ENCODE measurements at regions not wholly inside any gene's neighbourhood (a gene's known extent, or its start where the extent isn't known, plus 50 kb on each side); places are given as distances from the start of the nearest gene placed in this dataset.

DNA sequence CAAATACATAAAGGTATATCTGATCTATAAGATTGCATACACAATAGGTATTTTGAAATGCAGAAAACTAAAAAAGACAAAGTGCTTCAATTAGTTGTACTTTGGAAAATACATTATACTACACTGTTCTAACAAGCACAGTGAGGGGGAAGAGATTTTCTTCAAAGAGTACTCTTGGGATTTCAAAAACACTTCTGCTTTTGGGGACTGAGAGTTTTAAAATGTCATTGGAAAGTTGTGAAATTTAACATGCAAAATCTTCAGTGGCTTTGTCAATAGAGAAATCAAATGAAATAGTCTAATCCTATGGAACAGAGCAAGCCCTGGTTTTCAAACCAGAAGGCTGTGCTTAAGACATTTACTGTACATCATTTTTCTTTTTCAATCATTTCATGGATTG lies 322.2 kb upstream of the SEMA6D start:
- DNase-seq = no peak

DNA sequence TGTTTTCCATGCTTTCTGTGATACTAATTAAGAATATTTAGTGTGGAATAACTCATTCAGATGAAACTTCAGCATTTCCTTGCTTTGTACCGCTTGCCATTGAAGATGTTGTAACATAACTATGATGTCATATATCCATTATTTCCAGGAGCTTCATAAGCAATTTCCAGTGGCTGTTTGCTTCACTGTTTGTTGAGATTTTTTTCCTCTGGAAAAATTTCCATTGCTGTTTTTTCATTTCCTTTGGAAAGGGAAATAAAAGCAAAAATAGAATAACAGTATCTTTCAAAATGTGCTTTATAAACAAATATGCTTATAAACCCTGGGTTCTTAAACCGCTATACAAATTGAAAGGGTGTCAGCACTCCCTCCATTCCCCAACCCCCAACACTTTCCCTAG lies 319.6 kb upstream of the SEMA6D start:
- no peak for DNase-seq

DNA sequence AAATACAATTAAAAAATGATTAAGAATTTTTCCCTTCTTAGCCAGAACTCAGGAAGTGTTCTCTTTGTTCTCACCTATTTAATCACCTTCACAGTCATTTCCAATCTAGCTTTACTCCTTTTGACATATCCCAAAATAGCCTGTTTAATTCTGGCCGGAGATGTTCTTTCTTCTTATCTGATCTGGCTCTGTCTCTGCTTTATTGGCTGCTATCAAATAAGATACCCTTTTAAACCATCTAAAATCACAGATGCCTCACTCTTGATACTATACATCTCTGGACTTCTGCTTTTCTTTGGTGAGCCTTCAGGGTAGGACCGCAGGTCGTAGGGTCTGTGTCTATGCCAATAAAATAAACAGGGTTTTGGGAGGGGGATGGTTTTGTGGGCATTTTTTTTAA lies 319.2 kb upstream of the SEMA6D start:
- DNase-seq = no peak

DNA sequence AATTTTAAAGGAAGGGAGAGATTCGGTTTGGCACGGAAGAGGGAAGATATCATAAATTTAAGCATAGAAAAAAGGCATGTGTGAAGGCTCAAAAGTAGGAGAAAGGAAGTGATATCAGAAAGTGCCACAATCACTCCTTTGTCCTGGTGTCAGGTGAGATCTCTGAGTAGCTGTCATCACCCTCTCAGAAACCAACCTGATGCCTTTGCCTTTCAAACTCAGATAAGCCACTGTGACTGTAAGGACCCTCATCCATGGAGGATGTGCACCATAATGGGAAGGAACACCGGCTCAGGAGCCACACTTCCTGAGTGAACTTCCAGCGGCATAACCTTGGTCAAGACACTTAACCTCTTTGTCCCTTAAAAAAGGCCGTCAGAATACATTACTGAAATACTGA lies 318.7 kb upstream of the SEMA6D start:
- DNase-seq = no peak

DNA sequence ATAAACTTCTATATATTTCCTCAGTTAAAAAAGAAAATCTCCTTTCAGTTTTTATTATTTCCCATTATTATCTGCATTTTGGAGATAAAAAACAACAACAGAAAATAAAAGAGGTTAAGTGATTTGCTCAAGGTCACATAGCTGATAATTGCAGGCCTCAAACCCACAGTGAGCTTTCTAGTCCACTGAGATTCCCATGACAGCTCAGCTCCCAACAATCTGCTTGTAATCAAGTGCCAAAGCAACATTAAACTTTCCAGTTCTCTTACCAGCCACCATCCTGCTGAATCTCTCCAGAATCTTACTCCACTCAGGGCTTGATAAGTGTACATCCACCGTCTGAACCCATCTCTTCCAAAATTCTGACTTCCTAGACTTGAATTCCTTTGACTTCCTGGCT lies 318.2 kb upstream of the SEMA6D start:
- no peak for DNase-seq

DNA sequence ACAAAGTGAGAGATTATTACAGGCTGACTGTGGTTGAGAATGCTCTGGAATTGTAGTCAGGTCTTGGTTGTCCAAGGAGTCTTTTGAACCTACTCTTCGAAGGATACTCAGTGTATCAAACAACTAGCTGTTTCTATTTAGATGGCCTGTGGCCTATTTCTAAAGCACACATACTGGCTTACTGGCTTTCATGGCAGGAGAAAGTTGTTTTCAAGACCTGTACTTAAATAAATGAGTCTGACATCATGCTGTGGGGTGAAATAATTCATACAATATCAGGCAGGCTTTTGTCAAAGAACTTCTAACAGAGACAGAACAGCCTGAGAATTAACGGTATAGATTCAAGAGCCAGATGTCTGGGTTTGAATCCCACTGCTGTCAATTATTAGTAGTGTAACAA lies 316.7 kb upstream of the SEMA6D start:
- DNase-seq = no peak

DNA sequence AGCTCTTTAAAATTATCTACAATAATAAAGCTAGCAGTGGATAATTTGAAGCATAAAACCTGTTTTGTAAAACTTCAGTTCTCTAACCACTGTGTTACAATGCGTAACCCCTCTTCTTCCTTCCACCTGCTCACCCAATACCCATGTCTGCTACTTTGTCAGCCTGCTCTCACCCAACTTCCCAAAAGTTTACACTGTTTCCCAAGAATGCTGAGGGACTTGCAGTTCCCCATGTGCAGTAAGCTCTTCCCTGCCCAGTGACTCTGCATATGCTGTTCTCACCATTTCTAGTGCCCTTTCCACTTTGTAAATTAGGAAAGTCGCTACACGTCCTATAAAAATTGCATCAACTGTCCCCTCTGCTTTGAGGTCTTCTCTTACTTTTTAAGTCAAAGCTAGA lies 315.9 kb upstream of the SEMA6D start:
- no peak for DNase-seq

DNA sequence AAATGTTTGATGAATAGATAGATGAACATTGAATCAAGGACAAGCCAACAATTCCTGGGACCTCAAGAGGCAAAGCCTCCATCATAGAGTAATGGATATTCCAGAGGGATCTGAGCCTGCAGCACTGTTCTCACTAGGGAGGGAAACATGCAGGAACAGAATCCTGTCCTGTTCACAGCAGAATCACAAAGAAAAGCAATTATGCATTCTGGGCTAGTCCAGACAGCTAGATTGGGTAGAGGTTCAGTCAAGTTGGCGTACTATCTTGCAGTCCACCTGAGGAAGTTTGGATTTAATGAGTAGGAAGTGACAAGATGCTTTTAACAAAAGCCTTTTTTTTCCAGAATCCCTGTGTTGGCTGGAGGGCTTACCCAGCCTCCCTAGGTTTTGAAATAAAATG lies 314.5 kb upstream of the SEMA6D start:
- DNase-seq = no peak

DNA sequence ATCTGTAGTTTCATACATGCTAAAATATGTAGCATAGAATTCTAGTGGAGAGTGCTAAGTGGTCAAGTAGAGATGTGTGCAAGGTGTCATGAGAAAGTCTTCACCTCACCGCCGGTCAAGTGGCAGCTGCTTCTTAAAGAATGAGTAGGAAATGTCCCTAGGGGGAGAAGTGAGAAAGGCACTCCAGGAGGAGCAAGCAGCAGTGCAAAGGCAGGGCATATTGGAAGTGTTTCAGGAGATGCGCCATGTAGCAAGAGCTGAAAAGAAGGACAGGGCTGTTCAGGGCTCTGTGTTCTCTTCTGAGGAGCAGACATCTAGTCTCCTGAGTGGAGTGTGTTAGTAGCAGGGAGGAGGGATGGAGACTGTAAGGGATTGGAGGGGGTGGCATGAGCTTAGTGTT lies 312.4 kb upstream of the SEMA6D start:
- no peak for DNase-seq

DNA sequence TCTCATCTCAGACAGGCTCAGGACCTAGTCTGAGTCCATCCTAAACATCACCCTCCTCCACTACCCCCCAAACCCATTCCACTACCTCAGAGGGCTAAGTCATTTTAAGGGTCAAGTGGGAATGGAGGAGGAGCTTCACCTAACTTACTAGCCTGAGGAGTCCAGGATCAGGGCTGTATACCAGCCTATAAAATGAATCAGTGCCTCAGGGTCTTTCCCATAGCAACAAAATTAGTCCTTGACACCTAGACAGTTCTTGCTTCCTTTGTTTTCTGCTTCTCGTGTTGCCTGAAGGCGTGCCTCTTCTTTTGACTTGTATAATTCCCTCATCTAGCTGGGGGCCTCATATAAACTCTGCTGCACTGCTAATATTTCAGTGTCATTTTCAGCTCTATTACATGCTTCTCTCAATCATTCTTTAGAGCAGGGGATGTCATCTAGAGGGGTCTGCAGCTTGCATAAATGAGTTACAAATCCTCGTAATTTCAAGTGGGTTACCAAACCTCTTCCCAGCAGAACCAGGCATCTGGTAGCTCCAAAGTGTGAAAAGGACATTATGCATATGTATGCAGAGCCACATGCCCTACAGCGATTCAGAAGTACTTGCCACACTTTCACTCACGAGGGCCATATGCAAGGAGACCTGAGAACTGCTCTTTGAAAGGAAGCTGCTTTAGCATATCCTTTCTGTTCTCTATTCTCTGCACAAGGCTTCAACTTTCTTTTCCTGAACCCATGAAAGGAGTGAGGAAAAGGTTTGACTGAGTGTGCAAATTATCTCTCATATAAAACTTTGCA lies 311.7 kb upstream of the SEMA6D start:
- DNase-seq = no peak

DNA sequence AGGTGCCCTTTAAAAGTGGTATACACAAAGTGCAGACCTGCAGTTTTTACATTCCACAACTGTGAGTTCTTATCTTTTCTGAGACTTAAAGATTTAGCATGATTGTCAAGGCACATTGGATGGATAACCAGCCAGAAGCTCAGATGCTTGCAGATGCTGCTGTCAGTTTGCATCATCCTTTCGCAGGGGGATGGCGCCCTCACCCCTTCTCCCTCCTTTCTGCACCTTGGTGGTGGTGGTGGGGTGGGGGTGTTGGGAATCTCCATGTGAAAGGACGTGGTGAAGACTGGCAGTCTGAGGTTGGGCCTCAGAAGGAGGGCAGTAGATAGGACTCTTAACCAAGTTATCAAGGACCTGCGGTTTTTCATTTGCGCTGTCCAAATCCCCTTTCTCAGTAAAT lies 309.6 kb upstream of the SEMA6D start:
- DNase-seq = no peak

DNA sequence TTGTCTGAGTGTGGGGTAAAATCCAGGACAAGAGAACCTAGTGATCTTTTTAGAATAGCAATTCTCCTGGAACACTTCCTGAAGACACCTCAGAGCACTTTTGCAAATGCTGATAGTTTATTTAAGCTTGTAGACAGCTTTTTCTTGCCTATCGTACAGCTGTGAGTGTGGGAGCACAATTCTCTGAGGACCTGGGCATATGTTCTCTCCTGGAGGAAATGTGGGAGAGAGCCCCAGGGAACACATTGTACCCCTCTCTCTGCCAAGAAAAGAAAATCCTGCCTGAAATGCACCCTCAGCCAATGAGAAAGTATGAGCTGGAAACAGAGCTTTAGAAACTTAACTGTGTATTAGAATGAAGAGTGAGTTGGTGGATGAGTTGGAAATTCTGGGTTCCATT lies 308.3 kb upstream of the SEMA6D start:
- DNase-seq = no peak

DNA sequence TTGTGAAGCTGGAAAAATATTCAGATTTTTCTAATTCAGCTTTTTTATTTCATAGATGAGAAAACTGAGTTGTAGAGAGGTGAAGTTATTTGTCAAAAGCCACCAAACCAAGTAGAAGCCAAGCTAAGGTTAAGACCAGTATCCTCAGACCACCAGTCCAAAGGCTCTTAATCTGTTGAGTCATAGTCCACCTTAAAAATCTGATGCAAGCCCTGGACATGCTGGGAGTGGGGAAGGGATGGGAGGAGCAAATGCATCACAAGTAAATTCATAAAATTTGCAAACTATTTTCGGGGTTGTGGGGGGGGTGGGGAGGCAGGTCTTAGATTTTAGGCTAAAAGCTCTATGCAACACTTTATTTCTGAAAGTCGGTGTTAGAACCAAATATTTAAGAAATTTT lies 307.7 kb upstream of the SEMA6D start:
- DNase-seq = no peak

DNA sequence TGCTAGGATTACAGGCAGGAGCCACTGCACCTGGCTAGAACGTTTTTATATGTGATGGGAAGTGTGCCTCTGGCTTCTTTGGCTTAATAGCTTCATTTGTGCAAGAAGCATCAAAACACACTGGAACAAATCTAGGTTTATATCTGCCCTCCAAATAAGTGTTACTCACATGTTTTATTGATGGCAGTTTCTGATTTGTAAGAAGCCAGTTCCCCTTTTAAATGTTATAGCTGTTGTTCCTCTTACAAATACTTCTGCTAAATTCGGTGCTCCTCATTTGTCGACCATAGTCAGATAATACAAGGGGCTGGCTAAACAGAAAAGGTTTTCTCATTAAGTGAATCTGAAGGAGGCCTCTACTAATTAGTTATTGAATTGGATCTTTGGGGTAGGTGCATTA lies 307.1 kb upstream of the SEMA6D start:
- no peak for DNase-seq

DNA sequence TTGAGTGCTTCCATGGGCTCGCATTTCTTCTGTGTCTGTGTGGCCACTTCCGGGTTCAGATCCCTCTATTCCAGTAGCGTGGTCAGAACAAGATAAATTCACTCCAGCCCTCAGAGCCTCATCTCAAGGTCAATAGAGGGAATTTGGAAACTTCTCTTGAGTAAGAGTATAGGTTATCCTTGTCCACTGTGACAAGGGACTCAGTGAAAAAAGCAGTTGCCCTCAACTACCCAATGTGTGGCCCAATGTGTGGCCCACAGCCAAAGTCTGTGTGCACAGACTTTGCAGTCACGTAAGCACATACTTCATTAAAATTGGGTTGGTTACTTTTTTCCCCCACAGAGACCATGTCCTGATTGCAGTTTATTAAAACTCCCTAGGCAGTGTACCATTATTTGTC lies 305.6 kb upstream of the SEMA6D start:
- DNase-seq = no peak

DNA sequence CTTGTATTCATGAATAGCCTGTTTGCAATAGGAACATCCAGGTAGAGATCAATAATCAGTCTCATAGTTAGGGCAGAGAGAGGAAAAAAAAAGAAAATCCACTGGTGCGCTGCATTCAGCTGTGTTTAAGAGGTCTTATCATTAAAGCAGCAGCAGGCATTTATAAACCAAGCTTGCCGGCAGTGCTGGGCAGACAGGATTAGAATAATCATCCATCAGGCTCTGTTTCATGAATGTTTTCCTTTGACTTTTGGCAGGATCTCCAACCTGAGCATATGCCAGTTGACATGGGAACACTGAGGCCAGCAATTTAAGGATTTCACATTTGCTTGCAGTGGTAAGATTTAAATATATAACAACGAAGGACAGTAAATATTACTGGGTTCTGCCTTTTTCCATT lies 305.2 kb upstream of the SEMA6D start:
- DNase-seq = no peak

DNA sequence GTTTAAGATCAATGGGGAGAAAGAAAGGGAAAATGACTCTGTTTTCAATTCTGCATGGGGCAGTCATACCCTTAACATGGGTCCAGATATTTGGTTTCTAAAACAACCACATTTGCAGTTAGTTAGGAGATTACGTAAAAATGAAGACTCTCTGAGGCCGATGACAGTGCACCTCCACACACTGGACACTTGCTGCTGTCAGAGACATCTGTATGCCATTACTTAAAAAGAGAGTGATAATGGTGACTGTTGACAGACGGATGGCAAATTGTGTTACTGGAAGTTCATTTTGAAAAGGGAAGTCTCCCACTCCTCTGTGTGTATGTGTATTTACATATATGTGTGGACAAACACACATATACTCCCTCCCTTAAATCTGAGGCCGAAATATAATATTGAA lies 304.5 kb upstream of the SEMA6D start:
- DNase-seq = no peak

DNA sequence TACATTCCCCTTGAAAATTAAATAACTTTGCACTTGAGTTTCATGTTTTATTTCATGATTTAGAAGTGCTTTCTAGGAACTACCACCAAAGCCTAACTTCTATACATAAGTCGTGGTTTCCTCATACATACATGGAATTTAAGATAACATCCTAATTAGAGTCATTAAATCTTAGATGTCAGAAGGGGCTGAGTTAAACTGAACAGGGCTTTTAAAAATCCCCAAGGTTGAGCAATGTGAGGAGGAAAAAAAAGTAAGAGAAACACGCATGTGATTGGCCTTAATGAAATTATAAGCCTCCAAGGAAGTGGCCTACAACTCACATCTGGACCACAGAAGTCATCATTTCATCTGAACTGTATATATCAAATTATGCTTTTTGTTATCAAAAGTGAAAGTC lies 303.1 kb upstream of the SEMA6D start:
- no peak for DNase-seq

DNA sequence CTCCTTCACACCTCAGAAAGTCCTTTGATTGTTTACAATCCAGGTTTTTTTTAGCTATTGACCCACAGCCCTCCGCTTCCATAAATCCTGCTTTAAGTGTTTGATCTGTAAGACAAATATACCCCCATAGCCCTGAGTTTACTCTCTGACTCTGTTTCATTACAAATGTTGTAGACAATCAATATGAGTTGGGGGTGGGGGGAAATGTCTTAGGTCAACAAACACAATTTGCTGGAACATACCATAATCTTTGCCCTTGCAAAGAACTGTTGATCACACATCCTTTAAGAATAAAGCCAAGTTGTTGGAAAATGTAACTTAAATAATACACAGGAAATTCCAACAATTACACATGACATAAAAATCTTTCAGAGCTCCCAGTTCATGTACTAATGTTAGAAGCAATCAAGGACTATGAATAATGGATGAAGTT lies 301.8 kb upstream of the SEMA6D start:
- DNase-seq = no peak

DNA sequence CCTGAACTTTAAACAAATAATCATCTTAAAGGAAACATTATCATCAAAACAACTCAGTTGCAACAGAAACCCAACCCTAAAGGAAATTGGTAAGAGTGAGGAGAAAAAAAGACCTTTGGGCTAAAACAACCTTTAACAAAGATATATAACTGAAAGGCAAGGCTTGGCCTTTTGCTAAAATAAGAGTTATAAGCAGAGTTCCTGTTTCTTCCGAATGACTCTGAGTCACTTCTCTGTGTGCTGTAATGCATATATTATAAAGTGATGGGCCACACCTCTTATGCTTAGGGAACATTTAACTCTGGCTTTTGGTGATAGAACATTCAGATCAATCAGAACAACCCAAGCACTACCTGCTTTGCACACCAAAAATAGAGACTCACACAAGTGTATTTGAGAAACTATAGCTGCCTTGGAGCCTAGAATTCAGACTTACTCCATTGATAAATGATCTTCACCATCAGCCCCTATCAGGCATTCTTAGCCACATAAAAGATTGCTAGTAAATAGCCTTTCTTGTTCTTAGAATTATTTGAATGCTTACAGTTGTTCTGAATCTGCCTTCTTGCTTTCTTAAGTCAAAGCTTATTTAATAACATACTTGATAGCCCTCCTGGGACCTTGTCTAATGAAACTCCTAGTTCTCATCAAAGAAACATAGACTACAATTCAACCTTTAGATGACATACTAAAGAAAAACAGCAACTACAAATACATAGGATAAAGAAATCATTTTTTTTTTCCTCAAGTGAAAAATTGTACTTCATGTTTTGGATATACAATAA lies 294.2 kb upstream of the SEMA6D start:
- DNase-seq = no peak

DNA sequence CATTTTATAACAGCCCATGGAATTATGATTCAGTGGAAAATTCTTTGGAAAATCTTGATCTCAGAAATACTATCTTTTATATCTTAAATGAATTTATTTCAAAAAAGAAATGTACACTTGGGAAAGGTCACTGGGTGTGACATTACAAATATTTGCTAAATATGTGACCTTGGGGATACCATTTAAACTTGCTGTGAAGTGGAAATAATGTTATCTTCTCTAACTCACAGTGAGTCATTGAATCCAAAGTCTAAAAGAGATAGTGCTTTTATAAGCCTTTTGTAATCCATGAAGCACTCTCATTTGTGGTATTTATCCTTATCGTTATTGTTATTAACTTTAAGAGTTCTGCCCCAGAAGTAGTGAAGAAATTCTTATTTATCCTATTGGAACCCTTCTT lies 289.8 kb upstream of the SEMA6D start:
- DNase-seq = no peak

DNA sequence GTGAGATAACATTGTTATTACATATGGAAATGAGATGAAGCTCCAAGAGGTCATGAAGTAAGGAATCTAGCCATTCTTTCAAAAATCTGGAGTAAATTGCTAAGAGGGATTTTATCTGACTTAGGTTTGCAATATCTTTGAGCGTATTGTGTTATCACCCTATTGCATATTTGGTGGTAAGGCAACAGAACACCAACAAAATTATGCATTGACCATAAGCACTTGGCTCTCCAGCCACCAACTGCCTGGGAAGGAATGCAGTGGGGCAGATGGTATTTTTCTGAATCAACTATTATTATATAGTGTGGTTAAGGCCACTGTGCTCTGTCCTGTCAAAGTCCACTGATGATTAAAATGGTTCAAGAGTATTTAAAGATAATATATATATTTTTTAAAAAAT lies 287.9 kb upstream of the SEMA6D start:
- DNase-seq = no peak

DNA sequence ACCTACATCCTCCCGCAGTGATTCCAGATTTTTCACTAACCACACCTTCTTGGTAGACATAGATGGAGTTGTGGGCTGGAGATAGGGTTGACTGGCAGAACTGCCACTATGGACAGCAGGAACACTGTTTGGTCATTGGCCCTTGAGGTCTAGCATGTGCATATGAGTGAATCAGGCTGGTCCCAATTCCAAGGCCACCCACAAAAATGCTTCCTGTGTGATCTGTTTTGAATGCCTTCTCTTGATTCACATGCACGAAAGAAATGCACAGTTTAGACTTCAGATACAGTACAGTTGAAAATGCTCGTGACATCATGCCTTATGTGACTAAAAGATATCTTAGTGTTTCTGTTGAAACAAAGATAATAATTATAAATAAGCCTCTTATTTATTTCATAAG lies 285.8 kb upstream of the SEMA6D start:
- DNase-seq = no peak

DNA sequence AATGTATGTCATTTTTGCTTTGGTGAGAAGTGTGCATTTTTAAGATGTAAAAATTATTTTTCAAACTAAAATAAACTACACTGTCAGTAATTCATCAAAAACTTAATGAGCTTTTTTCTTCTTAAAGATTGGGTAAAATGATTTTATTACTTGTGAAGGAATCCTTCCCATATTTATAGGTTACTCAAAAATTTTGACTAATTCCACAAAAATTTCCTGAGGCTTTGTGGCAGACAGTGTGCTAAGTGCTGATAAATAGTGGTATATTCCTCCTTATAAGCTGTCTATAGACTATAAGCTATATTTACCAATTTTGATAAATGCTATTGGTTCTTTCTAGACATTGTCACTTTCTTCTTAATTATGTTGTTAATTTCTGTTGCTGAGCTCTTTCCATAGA lies 284.5 kb upstream of the SEMA6D start:
- no peak for DNase-seq

DNA sequence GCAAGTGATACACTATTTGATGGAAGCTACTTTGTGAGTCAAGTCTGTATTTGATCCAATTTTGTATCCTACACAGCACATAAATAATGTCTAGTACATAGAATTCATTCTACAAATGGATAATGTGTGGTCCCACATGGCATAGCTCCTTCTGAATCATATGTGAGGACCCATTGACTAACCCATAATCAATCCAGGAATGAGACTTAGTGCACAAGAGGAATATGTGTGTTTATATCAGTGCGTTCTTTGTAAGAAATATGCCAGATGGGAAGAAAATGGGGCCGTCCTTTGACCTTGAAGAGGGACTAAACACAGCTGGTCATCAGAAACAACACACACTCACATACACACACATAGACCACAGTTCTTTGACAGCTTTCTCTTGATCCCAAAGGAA lies 282.7 kb upstream of the SEMA6D start:
- DNase-seq = no peak

Measured in NCI-H1105 (cell line).